PFSK-1 (cell line): ENCODE measurements at regions not wholly inside any gene's neighbourhood (a gene's known extent, or its start where the extent isn't known, plus 50 kb on each side); places are given as distances from the start of the nearest gene placed in this dataset.

Source experiments
- FOXP2 ChIP-seq: optimal IDR thresholded peaks from 2 replicates; pipeline ENCODE3; 2011; ENCODE audit warnings: borderline replicate concordance, control low read depth, inconsistent platforms; ENCODE audit not compliant: insufficient read depth; ENCODE audit errors: extremely low read length, extremely low read depth
- POLR2AphosphoS5 ChIP-seq: IDR thresholded peaks from 2 replicates; pipeline ENCODE4 v1.6.1; 2012; ENCODE audit warnings: low read depth, mild to moderate bottlenecking, control low read depth, low read length, moderate library complexity
- REST ChIP-seq, 2 experiments: IDR thresholded peaks; 2 replicates each; pipeline versions ENCODE4 v1.6.1 to v1.8.0; 2011 to 2012; ENCODE audit warnings: low read depth in 2 of 2, low read length in 2 of 2, control low read depth in 1 of 2, inconsistent platforms in 1 of 2, mild to moderate bottlenecking in 1 of 2, moderate library complexity in 1 of 2; ENCODE audit not compliant: insufficient read depth in 1 of 2
- SIN3A ChIP-seq: IDR thresholded peaks from 2 replicates; pipeline ENCODE4 v1.6.1; 2012; ENCODE audit warnings: mild to moderate bottlenecking, low read length, moderate library complexity, borderline replicate concordance; ENCODE audit not compliant: insufficient read depth
- TAF1 ChIP-seq: IDR thresholded peaks from 2 replicates; pipeline ENCODE4 v1.6.1; 2012; ENCODE audit warnings: low read length, control low read depth, borderline replicate concordance; ENCODE audit not compliant: insufficient read depth

DNA sequence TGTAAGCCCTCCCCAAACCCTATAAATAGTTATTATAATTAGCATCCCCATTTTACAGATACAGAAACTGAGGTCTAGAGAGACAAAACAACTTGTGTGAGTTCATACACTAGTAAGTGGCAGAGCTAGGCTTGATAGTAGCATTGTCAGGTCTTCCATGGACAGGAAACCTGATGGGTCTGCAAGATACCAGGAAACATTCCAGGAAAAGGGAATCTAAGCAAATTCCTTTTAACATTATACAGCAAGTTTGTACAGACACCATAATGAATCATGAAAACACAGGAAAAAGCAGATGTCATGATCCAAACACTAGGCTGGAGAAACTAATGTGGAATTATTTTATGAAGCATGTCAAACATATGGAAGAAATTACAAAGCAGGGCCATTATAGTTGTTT is 89.1 kb upstream of the KCNK2 start:
- TF ChIP-seq REST (IDR thresholded peaks at IDR 0.05; ENCODE audit: insufficient read depth in 1 of 2, low read depth in 2 of 2, low read length in 2 of 2) (no peak), TAF1 (no peak), POLR2AphosphoS5 (no peak), FOXP2 (no peak), SIN3A (no peak)

DNA sequence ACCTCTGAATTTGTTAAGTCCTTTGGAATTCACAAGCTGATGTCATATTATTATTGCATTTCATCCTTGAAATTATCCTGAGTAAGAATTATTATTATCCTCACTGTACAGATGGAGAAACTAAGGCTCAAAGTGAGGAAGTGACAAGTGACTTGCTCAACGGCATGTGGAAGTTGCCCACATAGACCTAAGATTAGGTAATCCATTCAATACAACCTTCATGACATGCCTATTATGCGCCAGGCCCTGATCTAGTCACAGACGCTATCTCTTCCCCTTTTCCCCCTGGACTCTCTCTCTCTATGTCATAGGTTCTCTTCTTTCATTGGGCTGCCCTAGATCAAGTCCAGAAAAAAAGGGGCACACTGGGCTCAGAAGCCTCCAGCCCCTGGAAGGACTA is 84.9 kb upstream of the KCNK2 start:
- TF ChIP-seq FOXP2 = no peak
- no peak for TF ChIP-seq POLR2AphosphoS5

GRCh38 chr1:215001419-215002021 is 81.0 kb upstream of the KCNK2 start:
- no peak for TF ChIP-seq POLR2AphosphoS5
- no peak for TF ChIP-seq FOXP2
- no peak for TF ChIP-seq SIN3A
- no peak for TF ChIP-seq TAF1
- no peak for TF ChIP-seq REST (IDR thresholded peaks at IDR 0.05; ENCODE audit: insufficient read depth in 1 of 2, low read depth in 2 of 2, low read length in 2 of 2)

- TF ChIP-seq REST (IDR thresholded peaks at IDR 0.05; ENCODE audit: insufficient read depth in 1 of 2, low read depth in 2 of 2, low read length in 2 of 2) = peak in 1 of 2 experiments; percentile 79; a peak in 2 of 4 replicates
- TF ChIP-seq FOXP2 = no peak
These were observed 80.1 kb upstream of the KCNK2 start for GRCh38 chr1:215002471-215002870.

DNA sequence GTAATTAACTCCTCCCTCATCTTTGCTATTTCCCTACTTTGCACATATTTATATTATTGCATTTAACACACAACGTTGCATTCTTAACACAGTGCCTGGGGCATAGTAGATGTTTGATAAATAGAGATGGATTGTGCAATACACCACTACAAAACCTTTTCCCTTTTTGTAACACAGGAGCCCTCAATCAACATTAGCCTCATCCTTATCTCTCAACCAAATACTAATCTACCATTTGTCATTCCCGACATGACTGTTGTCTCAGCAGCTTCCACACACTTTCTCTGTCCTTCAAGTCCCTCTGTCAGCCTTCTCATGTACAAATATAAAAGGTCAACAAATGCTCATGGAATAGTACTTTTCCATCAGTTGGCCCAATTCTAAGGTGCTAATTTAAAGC is 78.9 kb upstream of the KCNK2 start:
- no peak for TF ChIP-seq REST (IDR thresholded peaks at IDR 0.05; ENCODE audit: insufficient read depth in 1 of 2, low read depth in 2 of 2, low read length in 2 of 2)
- no peak for TF ChIP-seq FOXP2
- no peak for TF ChIP-seq TAF1
- TF ChIP-seq SIN3A = no peak
- TF ChIP-seq POLR2AphosphoS5 = no peak
